ENCODE measurements at regions not wholly inside any gene's neighbourhood (a gene's known extent, or its start where the extent isn't known, plus 50 kb on each side); places are given as distances from the start of the nearest gene placed in this dataset.

GRCh38 chr18:78825168-78825567, 154.4 kb upstream of the SALL3 start:
- Histone ChIP-seq H3K9me3 (ENCODE audit: low read length) (no peaks in the 10 kb centered on the region), H3K27ac (ENCODE audit: low read length) (no peak overlapping the region), H3K4me2 (ENCODE audit: low read length) (no peak overlapping the region), H4K20me1 (ENCODE audit: insufficient read depth) (no peaks in the 10 kb centered on the region), H3K4me3 (ENCODE audit: low read length) (no peak overlapping the region), H3K27me3 (ENCODE audit: insufficient read depth, low read depth, low read length) (no peaks in the 10 kb centered on the region), H3K79me2 (replicated peaks; ENCODE audit: insufficient read depth, low read length) (no peaks in the 10 kb centered on the region), H2AFZ (ENCODE audit: low read depth, low read length) (no peak overlapping the region), H3K36me3 (ENCODE audit: insufficient read depth, low read length) (no peaks in the 10 kb centered on the region), H3K9me2 (ENCODE audit: insufficient read depth, low read length) (no peaks in the 10 kb centered on the region), H3K9ac (ENCODE audit: low read length) (no peak overlapping the region), H3F3A (ENCODE audit: insufficient read depth, low read length, poor library complexity, severe bottlenecking) (no peaks in the 10 kb centered on the region)
- no peak for TF ChIP-seq POLR2AphosphoS5 (IDR thresholded peaks at IDR 0.05)
- TF ChIP-seq EP300 (conservative IDR thresholded peaks at IDR 0.05; ENCODE audit: poor library complexity, severe bottlenecking), result no peak
- no peak for TF ChIP-seq EZH2 (IDR thresholded peaks at IDR 0.05; ENCODE audit: borderline replicate concordance, insufficient read depth, low read length, poor library complexity, severe bottlenecking)
- TF ChIP-seq RAD21 (conservative IDR thresholded peaks at IDR 0.05), result no peak
- TF ChIP-seq TAF1 (IDR thresholded peaks at IDR 0.05; ENCODE audit: low read depth), result no peak
- TF ChIP-seq SMC3 (conservative IDR thresholded peaks at IDR 0.05; ENCODE audit: poor library complexity), result no peak
- TF ChIP-seq REST (IDR thresholded peaks at IDR 0.05; ENCODE audit: borderline replicate concordance), result no peak
- TF ChIP-seq CTCF (IDR thresholded peaks at IDR 0.05; ENCODE audit: poor library complexity, severe bottlenecking), result no peak
- no peak for TF ChIP-seq MXI1 (conservative IDR thresholded peaks at IDR 0.05; ENCODE audit: poor library complexity, severe bottlenecking)

- no peak overlapping the region for H3K27ac ChIP-seq (ENCODE audit: low read length)
- H3K79me2 ChIP-seq (replicated peaks; ENCODE audit: insufficient read depth, low read length), result no peaks in the 10 kb centered on the region
- H3K4me2 ChIP-seq (ENCODE audit: low read length), result no peak overlapping the region
- no peaks in the 10 kb centered on the region for H3K9me2 ChIP-seq (ENCODE audit: insufficient read depth, low read length)
- H3K27me3 ChIP-seq (ENCODE audit: insufficient read depth, low read depth, low read length), result no peaks in the 10 kb centered on the region
- H2AFZ ChIP-seq (ENCODE audit: low read depth, low read length), result no peak overlapping the region
- H4K20me1 ChIP-seq (ENCODE audit: insufficient read depth), result no peaks in the 10 kb centered on the region
- no peak overlapping the region for H3K4me3 ChIP-seq (ENCODE audit: low read length)
- TF ChIP-seq EZH2 (IDR thresholded peaks at IDR 0.05; ENCODE audit: borderline replicate concordance, insufficient read depth, low read length, poor library complexity, severe bottlenecking), result no peak
- TF ChIP-seq TAF1 (IDR thresholded peaks at IDR 0.05; ENCODE audit: low read depth), result no peak
- TF ChIP-seq REST (IDR thresholded peaks at IDR 0.05; ENCODE audit: borderline replicate concordance), result no peak
- TF ChIP-seq POLR2AphosphoS5 (IDR thresholded peaks at IDR 0.05), result no peak
- no peak for TF ChIP-seq SMC3 (conservative IDR thresholded peaks at IDR 0.05; ENCODE audit: poor library complexity)
- TF ChIP-seq MXI1 (conservative IDR thresholded peaks at IDR 0.05; ENCODE audit: poor library complexity, severe bottlenecking), result no peak
- no peak for TF ChIP-seq EP300 (conservative IDR thresholded peaks at IDR 0.05; ENCODE audit: poor library complexity, severe bottlenecking)
- TF ChIP-seq CTCF (IDR thresholded peaks at IDR 0.05; ENCODE audit: poor library complexity, severe bottlenecking), result no peak
- no peak for TF ChIP-seq RAD21 (conservative IDR thresholded peaks at IDR 0.05)
- H3K36me3 ChIP-seq (ENCODE audit: insufficient read depth, low read length), result no peaks in the 10 kb centered on the region
- H3F3A ChIP-seq (ENCODE audit: insufficient read depth, low read length, poor library complexity, severe bottlenecking), result no peaks in the 10 kb centered on the region
- no peaks in the 10 kb centered on the region for H3K9me3 ChIP-seq (ENCODE audit: low read length)
- no peak overlapping the region for H3K9ac ChIP-seq (ENCODE audit: low read length)
These were observed 153.0 kb upstream of the SALL3 start for GRCh38 chr18:78826631-78827030.
